Transverse colon (tissue), 4 donors: ENCODE measurements at regions not wholly inside any gene's neighbourhood (a gene's known extent, or its start where the extent isn't known, plus 50 kb on each side); places are given as distances from the start of the nearest gene placed in this dataset.

Experiments used
- POLR2AphosphoS5 ChIP-seq, 3 donors: sonication (generic); formaldehyde crosslinking; IDR thresholded peaks; one replicate each; pipeline ENCODE4 v1.6.1; 2016; ENCODE audit warnings: antibody characterized with exemption in 3 of 3
- TF ChIP-seq, protein P1 (sequence below), 5 experiments: fragments of 200-600 bp in 3 of 5; fragments of 450-650 bp in 2 of 5; sonication (generic) in 3 of 5; IDR thresholded peaks; 1 replicate in 2 of 5; 2 replicates in 3 of 5; pipeline ENCODE4 v1.5.1; 2016 to 2017; ENCODE audit warnings: antibody characterized with exemption in 5 of 5, inconsistent platforms in 3 of 5, mild to moderate bottlenecking in 2 of 5, moderate library complexity in 1 of 5

DNA sequence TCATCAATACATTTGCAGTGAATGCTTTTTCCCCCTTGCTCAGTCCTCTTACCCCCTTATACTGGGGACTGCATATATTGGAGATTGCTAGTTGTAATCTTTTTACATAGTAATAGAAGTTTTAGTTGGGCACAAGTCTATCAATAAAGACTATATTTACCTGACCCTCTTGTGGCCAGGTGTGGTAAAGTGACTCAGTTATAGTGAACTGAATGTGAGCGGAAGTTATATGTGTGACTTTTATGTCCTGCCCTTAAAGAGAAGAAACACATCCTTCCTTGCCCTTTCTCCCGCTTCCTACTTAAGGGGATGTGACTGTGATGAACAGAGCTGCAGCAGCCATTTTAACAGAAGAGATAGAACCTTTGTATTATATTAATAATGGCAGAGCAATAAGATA, 362.0 kb downstream of the METTL15 start:
- TF ChIP-seq, protein P1, sequence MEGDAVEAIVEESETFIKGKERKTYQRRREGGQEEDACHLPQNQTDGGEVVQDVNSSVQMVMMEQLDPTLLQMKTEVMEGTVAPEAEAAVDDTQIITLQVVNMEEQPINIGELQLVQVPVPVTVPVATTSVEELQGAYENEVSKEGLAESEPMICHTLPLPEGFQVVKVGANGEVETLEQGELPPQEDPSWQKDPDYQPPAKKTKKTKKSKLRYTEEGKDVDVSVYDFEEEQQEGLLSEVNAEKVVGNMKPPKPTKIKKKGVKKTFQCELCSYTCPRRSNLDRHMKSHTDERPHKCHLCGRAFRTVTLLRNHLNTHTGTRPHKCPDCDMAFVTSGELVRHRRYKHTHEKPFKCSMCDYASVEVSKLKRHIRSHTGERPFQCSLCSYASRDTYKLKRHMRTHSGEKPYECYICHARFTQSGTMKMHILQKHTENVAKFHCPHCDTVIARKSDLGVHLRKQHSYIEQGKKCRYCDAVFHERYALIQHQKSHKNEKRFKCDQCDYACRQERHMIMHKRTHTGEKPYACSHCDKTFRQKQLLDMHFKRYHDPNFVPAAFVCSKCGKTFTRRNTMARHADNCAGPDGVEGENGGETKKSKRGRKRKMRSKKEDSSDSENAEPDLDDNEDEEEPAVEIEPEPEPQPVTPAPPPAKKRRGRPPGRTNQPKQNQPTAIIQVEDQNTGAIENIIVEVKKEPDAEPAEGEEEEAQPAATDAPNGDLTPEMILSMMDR (IDR thresholded peaks at IDR 0.05), result no peak
- no peak for TF ChIP-seq POLR2AphosphoS5 (IDR thresholded peaks at IDR 0.05)
